Keratinocyte (primary cell): ENCODE measurements at regions not wholly inside any gene's neighbourhood (a gene's known extent, or its start where the extent isn't known, plus 50 kb on each side); places are given as distances from the start of the nearest gene placed in this dataset.

Experiments used
- DNase-seq: peaks from one replicate; pipeline ENCODE4 v3.0.0-alpha.2; 2011; ENCODE audit warnings: low read depth, missing footprints, low spot score
- FAIRE-seq: peaks from 2 replicates; lab custom pipeline; 2011; peaks lifted over from hg19 to GRCh38; lab: Jason Lieb, UNC
- H2AFZ ChIP-seq: 2 replicates; pipeline ENCODE4 v1.6.0; 2012; ENCODE audit warnings: low read length, control low read depth, inconsistent platforms; ENCODE audit not compliant: control insufficient read depth
- H3K27ac ChIP-seq: 2 replicates; pipeline ENCODE4 v1.5.1; 2011; ENCODE audit warnings: low read length; ENCODE audit not compliant: control insufficient read depth, insufficient read depth
- H3K27me3 ChIP-seq: 3 replicates; pipeline ENCODE4 v1.6.0; 2011; ENCODE audit warnings: low read length; ENCODE audit not compliant: control insufficient read depth, insufficient read depth; ENCODE audit errors: extremely low read depth
- H3K36me3 ChIP-seq, 2 experiments: 2 replicates in 1 of 2; 3 replicates in 1 of 2; pipeline ENCODE4 v1.5.1; 2011; ENCODE audit warnings: low read length in 2 of 2, mild to moderate bottlenecking in 1 of 2; ENCODE audit not compliant: control insufficient read depth in 2 of 2, insufficient read depth in 2 of 2; ENCODE audit errors: extremely low read depth in 1 of 2
- H3K4me1 ChIP-seq: 3 replicates; pipeline ENCODE4 v1.5.1; 2011; ENCODE audit warnings: low read length; ENCODE audit not compliant: control insufficient read depth, insufficient read depth; ENCODE audit errors: extremely low read depth
- H3K4me2 ChIP-seq: 3 replicates; pipeline ENCODE4 v1.6.0; 2011; ENCODE audit warnings: low read depth, low read length; ENCODE audit not compliant: control insufficient read depth, insufficient read depth; ENCODE audit errors: extremely low read depth
- H3K4me3 ChIP-seq, 3 experiments: fragments of 200-600 bp in 1 of 3; sonication (generic) in 1 of 3; 2 replicates in 2 of 3; 3 replicates in 1 of 3; pipeline ENCODE4 v1.5.1; 2011 to 2016; ENCODE audit warnings: low read length in 3 of 3, mild to moderate bottlenecking in 3 of 3, control low read depth in 2 of 3, inconsistent platforms in 1 of 3, low read depth in 1 of 3, mixed read lengths in 1 of 3, mixed run types in 1 of 3, moderate library complexity in 1 of 3; ENCODE audit not compliant: control insufficient read depth in 2 of 3, insufficient read depth in 2 of 3; ENCODE audit errors: extremely low read depth in 1 of 3
- H3K79me2 ChIP-seq: 2 replicates; pipeline ENCODE4 v1.6.0; 2012; ENCODE audit warnings: low read length; ENCODE audit not compliant: control insufficient read depth, insufficient read depth
- H3K9ac ChIP-seq: 3 replicates; pipeline ENCODE4 v1.6.0; 2011; ENCODE audit warnings: low read length; ENCODE audit not compliant: control insufficient read depth, insufficient read depth; ENCODE audit errors: extremely low read depth
- H3K9me1 ChIP-seq: 3 replicates; pipeline ENCODE4 v1.6.0; 2011; ENCODE audit warnings: low read length; ENCODE audit not compliant: control insufficient read depth, insufficient read depth; ENCODE audit errors: extremely low read depth
- H3K9me3 ChIP-seq: 2 replicates; pipeline ENCODE4 v1.5.1; 2012; ENCODE audit warnings: low read depth, low read length; ENCODE audit not compliant: control insufficient read depth
- H4K20me1 ChIP-seq: 3 replicates; pipeline ENCODE4 v1.6.0; 2011; ENCODE audit warnings: low read length; ENCODE audit not compliant: control insufficient read depth, insufficient read depth; ENCODE audit errors: extremely low read depth
- EZH2 ChIP-seq: IDR thresholded peaks from one replicate; pipeline ENCODE4 v1.6.1; 2012; ENCODE audit warnings: inconsistent platforms, mild to moderate bottlenecking, low read length, moderate library complexity
- dilution Hi-C: fragments of 300-500 bp; cut with MboI; formaldehyde crosslinking; loops from one replicate; pipeline ENCODE4 v1.7.0; 2020; ENCODE audit warnings: low sequenced_read_pairs; ENCODE audit not compliant: extremely low pct_ligation_motif_present
- TF ChIP-seq, protein P1 (sequence below), 3 experiments: IDR thresholded peaks in 1 of 3; conservative IDR thresholded peaks in 1 of 3; optimal IDR thresholded peaks in 1 of 3; 2 replicates in 2 of 3; 3 replicates in 1 of 3; pipeline versions ENCODE3 to v1.5.1; 2011; ENCODE audit warnings: low read length in 3 of 3, mild to moderate bottlenecking in 3 of 3, moderate library complexity in 2 of 3, control low read depth in 1 of 3, inconsistent platforms in 1 of 3; ENCODE audit not compliant: insufficient read depth in 2 of 3; ENCODE audit errors: extremely low read depth in 1 of 3

DNA sequence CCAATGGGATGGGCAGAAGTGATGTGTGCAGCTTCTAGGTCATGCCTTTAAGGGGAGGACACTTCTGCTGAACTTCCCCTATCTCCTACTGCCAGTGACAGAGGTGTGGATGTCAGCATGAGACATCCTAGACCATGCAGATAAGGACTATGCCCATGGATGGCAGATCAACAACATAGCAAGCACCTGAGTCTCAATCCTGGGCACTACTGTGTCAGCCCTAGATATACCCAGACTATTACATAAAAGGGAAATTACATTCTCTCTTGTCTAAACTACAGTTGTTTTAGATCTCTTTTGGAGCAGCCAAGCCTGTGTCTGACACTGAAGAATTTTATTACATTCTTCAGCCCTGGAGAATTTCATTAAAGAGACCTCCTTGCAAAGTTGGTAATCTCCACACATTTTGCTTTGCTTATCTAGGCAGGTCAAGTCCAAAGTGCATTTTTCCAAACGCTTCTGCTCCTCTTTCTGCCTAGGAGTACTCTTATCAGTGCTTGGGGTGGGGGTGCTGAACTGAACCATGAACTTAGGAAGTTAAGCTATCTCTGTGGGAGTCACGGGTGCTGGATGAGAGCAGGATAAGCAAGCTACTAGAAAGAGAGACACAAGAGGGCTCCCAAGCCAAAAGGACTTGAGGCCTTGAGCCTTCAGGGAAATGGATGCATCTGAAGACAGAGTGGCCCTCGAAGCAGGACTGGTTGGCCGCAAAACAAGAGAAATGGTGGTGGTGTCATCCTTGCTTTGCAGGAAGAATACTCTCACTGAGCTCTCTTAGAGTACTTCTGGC, 95.2 kb upstream of the SPRED2 start:
- FAIRE-seq (no peak), DNase-seq (no peak)
- Histone ChIP-seq H3K79me2 (no peaks in the 10 kb centered on the region), H3K4me3 (no peak overlapping the region), H3K4me2 (no peak overlapping the region), H3K9me3 (no peaks in the 10 kb centered on the region), H3K9ac (no peak overlapping the region), H3K9me1 (no peaks in the 10 kb centered on the region), H3K4me1 (no peaks in the 10 kb centered on the region), H3K27ac (no peak overlapping the region), H2AFZ (no peak overlapping the region), H3K27me3 (no peaks in the 10 kb centered on the region), H4K20me1 (no peaks in the 10 kb centered on the region), H3K36me3 (no peaks in the 10 kb centered on the region)
- dilution Hi-C loops = no loop called here
- no peak for TF ChIP-seq EZH2
- TF ChIP-seq, protein P1, sequence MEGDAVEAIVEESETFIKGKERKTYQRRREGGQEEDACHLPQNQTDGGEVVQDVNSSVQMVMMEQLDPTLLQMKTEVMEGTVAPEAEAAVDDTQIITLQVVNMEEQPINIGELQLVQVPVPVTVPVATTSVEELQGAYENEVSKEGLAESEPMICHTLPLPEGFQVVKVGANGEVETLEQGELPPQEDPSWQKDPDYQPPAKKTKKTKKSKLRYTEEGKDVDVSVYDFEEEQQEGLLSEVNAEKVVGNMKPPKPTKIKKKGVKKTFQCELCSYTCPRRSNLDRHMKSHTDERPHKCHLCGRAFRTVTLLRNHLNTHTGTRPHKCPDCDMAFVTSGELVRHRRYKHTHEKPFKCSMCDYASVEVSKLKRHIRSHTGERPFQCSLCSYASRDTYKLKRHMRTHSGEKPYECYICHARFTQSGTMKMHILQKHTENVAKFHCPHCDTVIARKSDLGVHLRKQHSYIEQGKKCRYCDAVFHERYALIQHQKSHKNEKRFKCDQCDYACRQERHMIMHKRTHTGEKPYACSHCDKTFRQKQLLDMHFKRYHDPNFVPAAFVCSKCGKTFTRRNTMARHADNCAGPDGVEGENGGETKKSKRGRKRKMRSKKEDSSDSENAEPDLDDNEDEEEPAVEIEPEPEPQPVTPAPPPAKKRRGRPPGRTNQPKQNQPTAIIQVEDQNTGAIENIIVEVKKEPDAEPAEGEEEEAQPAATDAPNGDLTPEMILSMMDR (optimal IDR thresholded peaks at IDR 0.05 in 1 of 3, IDR thresholded peaks at IDR 0.05 in 1 of 3, conservative IDR thresholded peaks at IDR 0.05 in 1 of 3; ENCODE audit: extremely low read depth in 1 of 3, insufficient read depth in 2 of 3, low read length in 3 of 3) = no peak

DNA sequence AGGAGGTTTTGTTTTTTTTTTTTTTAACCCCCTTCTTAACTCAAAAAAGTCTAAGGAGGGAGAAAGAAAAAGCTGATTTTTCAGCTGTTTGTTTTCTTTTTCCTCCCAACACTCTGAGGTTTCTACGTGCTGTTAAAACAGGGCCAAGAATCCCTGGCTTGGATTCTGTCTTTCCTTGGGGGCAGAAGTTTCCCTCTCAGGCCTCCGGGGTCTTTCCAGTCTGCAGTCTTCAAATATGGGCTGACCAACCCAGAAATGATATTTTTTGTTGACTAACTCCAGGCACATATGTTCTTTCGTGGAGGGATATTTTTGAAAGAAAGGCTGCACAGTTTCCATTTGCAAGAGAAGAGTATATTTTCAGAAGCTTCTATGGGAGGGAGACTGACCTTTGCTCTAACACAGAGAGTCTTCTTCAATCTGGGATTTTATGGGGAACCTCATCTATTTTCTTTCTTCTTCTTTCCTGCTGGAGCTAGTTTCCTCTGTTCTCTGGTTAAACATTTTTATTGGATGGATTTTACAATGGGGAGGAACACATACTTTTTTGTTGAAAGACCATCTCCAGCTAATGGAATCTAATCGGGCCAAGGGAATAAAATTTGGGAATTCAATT, 93.3 kb upstream of the SPRED2 start:
- Histone ChIP-seq H3K9me3 (no peaks in the 10 kb centered on the region), H3K27ac (no peak overlapping the region), H3K9me1 (no peaks in the 10 kb centered on the region), H2AFZ (no peak overlapping the region), H3K4me2 (no peak overlapping the region), H4K20me1 (no peaks in the 10 kb centered on the region), H3K9ac (no peak overlapping the region), H3K36me3 (no peaks in the 10 kb centered on the region), H3K4me3 (no peak overlapping the region), H3K27me3 (no peaks in the 10 kb centered on the region), H3K4me1 (no peaks in the 10 kb centered on the region), H3K79me2 (no peaks in the 10 kb centered on the region)
- FAIRE-seq = no peak
- DNase-seq = no peak
- dilution Hi-C loops = no loop called here
- TF ChIP-seq EZH2 = no peak
- TF ChIP-seq, protein P1 (optimal IDR thresholded peaks at IDR 0.05 in 1 of 3, IDR thresholded peaks at IDR 0.05 in 1 of 3, conservative IDR thresholded peaks at IDR 0.05 in 1 of 3; ENCODE audit: extremely low read depth in 1 of 3, insufficient read depth in 2 of 3, low read length in 3 of 3) = no peak
